Bronchial epithelial cell (primary cell): ENCODE measurements at regions not wholly inside any gene's neighbourhood (a gene's known extent, or its start where the extent isn't known, plus 50 kb on each side); places are given as distances from the start of the nearest gene placed in this dataset.
"Not testable (repeated sequence)": the region's sequence is repeated elsewhere in the genome, so short reads cannot be mapped to it uniquely, and the experiment has no call there.

Experiments used
- DNase-seq: peaks from one replicate; pipeline ENCODE4 v3.0.0-alpha.2; 2010; ENCODE audit warnings: low read depth
- FAIRE-seq: peaks from 2 replicates; lab custom pipeline; 2011; peaks lifted over from hg19 to GRCh38; lab: Jason Lieb, UNC
- H3K27me3 ChIP-seq: 2 replicates; pipeline ENCODE4 v1.5.1; 2011; ENCODE audit warnings: low read length; ENCODE audit not compliant: control insufficient read depth, insufficient read depth
- H3K36me3 ChIP-seq: 2 replicates; pipeline ENCODE4 v1.5.1; 2011; ENCODE audit warnings: low read length; ENCODE audit not compliant: control insufficient read depth, insufficient read depth
- H3K4me3 ChIP-seq: 2 replicates; pipeline ENCODE4 v1.5.1; 2011; ENCODE audit warnings: mild to moderate bottlenecking, low read depth, low read length, control low read depth
- CTCF ChIP-seq: IDR thresholded peaks from 2 replicates; pipeline ENCODE4 v1.5.1; 2011; ENCODE audit warnings: mild to moderate bottlenecking, moderate library complexity, low read length, control low read depth, inconsistent platforms; ENCODE audit not compliant: insufficient read depth, severe bottlenecking

- no peak for TF ChIP-seq CTCF
- H3K27me3 ChIP-seq = peaks cover 2% of the 10 kb centered on the region
- H3K4me3 ChIP-seq = no peak overlapping the region
- H3K36me3 ChIP-seq = no peaks in the 10 kb centered on the region
- DNase-seq (no peak), FAIRE-seq (no peak)
These were observed 245.2 kb upstream of the PRSS58 start for GRCh38 chr7:142503036-142503435.

GRCh38 chr7:142501434-142501833 is 243.6 kb upstream of the PRSS58 start:
- H3K27me3 ChIP-seq = peaks cover 2% of the 10 kb centered on the region
- no peaks in the 10 kb centered on the region for H3K36me3 ChIP-seq
- no peak overlapping the region for H3K4me3 ChIP-seq
- no peak for TF ChIP-seq CTCF
- no peak for DNase-seq
- FAIRE-seq = no peak

GRCh38 chr7:142500366-142500765 is 242.5 kb upstream of the PRSS58 start:
- FAIRE-seq = no peak

GRCh38 chr7:142499635-142500034 is 241.8 kb upstream of the PRSS58 start:
- TF ChIP-seq CTCF = no peak
- H3K27me3 ChIP-seq = no peaks in the 10 kb centered on the region
- H3K36me3 ChIP-seq = no peaks in the 10 kb centered on the region
- no peak for FAIRE-seq
- H3K4me3 ChIP-seq = no peak overlapping the region
- DNase-seq = no peak

More at GRCh38 chr7:142500366-142500765, 242.5 kb upstream of the PRSS58 start:
- Histone ChIP-seq H3K4me3 (no peak overlapping the region), H3K36me3 (no peaks in the 10 kb centered on the region), H3K27me3 (peaks cover 2% of the 10 kb centered on the region)
- TF ChIP-seq CTCF = no peak
- DNase-seq = peak; percentile 25

GRCh38 chr7:142498364-142498763 is 240.5 kb upstream of the PRSS58 start:
- no peaks in the 10 kb centered on the region for H3K36me3 ChIP-seq
- no peaks in the 10 kb centered on the region for H3K27me3 ChIP-seq
- H3K4me3 ChIP-seq = no peak overlapping the region
- no peak for TF ChIP-seq CTCF
- FAIRE-seq (no peak), DNase-seq (peak; percentile 94)

GRCh38 chr7:142496545-142496991 is 238.7 kb upstream of the PRSS58 start:
- Histone ChIP-seq H3K36me3 (no peaks in the 10 kb centered on the region), H3K4me3 (no peak overlapping the region), H3K27me3 (no peaks in the 10 kb centered on the region)
- FAIRE-seq (no peak), DNase-seq (peak; percentile 47)
- TF ChIP-seq CTCF = peak; percentile 72

- H3K4me3 ChIP-seq, DNase-seq, FAIRE-seq, H3K36me3 ChIP-seq, H3K27me3 ChIP-seq: not testable (repeated sequence)
These were observed 238.0 kb upstream of the PRSS58 start for GRCh38 chr7:142495879-142496278.

GRCh38 chr7:142495301-142495700 is 237.4 kb upstream of the PRSS58 start:
- not testable (repeated sequence) for H3K4me3 ChIP-seq, H3K27me3 ChIP-seq, FAIRE-seq, DNase-seq, H3K36me3 ChIP-seq
